SK-N-SH treated with all-trans-retinoic acid at 6 μM for 48 hours (cell line): ENCODE measurements at regions not wholly inside any gene's neighbourhood (a gene's known extent, or its start where the extent isn't known, plus 50 kb on each side); places are given as distances from the start of the nearest gene placed in this dataset.

Experiments
- PPARA ChIP-seq: fragments of 250-450 bp; sonication (Bioruptor Pico); IDR thresholded peaks from 2 replicates; pipeline ENCODE4 v1.5.0; 2020; ENCODE audit warnings: mild to moderate bottlenecking, borderline replicate concordance
- RARB ChIP-seq: fragments of 250-450 bp; sonication (Bioruptor Pico); IDR thresholded peaks from 2 replicates; pipeline ENCODE4 v1.8.0; 2021; ENCODE audit warnings: mild to moderate bottlenecking, moderate library complexity
- ZC3H10 ChIP-seq: fragments of 250-450 bp; sonication (Bioruptor Pico); IDR thresholded peaks from 2 replicates; pipeline ENCODE4 v1.5.1; 2021; ENCODE audit warnings: mild to moderate bottlenecking, moderate library complexity
- TF ChIP-seq, protein P1 (sequence below): fragments of 250-450 bp; sonication (Bioruptor Pico); IDR thresholded peaks from 2 replicates; pipeline ENCODE4 v1.8.0; 2020; ENCODE audit warnings: mild to moderate bottlenecking, moderate library complexity, borderline replicate concordance
- TF ChIP-seq, protein P2 (sequence below): fragments of 250-450 bp; sonication (Bioruptor Pico); IDR thresholded peaks from 2 replicates; pipeline ENCODE4 v1.5.1; 2020; ENCODE audit warnings: low read depth, mild to moderate bottlenecking, moderate library complexity
- TF ChIP-seq, protein P3 (sequence below): fragments of 250-450 bp; sonication (Bioruptor Pico); IDR thresholded peaks from 2 replicates; pipeline ENCODE4 v1.5.0; 2020; ENCODE audit warnings: mild to moderate bottlenecking, moderate library complexity

DNA sequence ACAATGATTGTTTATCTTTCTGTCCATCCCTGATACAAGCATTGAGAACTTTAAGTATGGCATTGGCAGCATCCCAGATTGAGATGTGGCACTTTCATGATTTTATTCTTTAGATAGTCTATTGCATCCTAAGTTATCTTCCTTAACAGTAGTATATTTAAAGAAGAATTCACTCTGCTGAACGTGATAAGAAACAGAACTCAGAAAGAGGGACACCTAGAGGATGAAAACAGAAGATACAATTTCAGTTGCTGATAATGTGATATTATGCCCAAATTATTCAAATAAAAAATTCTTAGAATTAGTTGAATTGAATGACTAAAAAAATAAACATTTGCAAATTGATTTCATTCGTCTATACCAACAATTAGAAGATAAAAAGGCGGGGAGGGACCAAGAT, 218.1 kb upstream of the DMRTA1 start:
- TF ChIP-seq, protein P1, sequence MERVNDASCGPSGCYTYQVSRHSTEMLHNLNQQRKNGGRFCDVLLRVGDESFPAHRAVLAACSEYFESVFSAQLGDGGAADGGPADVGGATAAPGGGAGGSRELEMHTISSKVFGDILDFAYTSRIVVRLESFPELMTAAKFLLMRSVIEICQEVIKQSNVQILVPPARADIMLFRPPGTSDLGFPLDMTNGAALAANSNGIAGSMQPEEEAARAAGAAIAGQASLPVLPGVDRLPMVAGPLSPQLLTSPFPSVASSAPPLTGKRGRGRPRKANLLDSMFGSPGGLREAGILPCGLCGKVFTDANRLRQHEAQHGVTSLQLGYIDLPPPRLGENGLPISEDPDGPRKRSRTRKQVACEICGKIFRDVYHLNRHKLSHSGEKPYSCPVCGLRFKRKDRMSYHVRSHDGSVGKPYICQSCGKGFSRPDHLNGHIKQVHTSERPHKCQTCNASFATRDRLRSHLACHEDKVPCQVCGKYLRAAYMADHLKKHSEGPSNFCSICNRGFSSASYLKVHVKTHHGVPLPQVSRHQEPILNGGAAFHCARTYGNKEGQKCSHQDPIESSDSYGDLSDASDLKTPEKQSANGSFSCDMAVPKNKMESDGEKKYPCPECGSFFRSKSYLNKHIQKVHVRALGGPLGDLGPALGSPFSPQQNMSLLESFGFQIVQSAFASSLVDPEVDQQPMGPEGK (CRISPR knock-in tag), result no peak
- TF ChIP-seq ZC3H10 (CRISPR knock-in tag), result no peak
- TF ChIP-seq, protein P2, sequence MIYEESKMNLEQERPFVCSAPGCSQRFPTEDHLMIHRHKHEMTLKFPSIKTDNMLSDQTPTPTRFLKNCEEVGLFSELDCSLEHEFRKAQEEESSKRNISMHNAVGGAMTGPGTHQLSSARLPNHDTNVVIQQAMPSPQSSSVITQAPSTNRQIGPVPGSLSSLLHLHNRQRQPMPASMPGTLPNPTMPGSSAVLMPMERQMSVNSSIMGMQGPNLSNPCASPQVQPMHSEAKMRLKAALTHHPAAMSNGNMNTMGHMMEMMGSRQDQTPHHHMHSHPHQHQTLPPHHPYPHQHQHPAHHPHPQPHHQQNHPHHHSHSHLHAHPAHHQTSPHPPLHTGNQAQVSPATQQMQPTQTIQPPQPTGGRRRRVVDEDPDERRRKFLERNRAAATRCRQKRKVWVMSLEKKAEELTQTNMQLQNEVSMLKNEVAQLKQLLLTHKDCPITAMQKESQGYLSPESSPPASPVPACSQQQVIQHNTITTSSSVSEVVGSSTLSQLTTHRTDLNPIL, result no peak
- no peak for TF ChIP-seq PPARA (CRISPR knock-in tag)
- TF ChIP-seq, protein P3, sequence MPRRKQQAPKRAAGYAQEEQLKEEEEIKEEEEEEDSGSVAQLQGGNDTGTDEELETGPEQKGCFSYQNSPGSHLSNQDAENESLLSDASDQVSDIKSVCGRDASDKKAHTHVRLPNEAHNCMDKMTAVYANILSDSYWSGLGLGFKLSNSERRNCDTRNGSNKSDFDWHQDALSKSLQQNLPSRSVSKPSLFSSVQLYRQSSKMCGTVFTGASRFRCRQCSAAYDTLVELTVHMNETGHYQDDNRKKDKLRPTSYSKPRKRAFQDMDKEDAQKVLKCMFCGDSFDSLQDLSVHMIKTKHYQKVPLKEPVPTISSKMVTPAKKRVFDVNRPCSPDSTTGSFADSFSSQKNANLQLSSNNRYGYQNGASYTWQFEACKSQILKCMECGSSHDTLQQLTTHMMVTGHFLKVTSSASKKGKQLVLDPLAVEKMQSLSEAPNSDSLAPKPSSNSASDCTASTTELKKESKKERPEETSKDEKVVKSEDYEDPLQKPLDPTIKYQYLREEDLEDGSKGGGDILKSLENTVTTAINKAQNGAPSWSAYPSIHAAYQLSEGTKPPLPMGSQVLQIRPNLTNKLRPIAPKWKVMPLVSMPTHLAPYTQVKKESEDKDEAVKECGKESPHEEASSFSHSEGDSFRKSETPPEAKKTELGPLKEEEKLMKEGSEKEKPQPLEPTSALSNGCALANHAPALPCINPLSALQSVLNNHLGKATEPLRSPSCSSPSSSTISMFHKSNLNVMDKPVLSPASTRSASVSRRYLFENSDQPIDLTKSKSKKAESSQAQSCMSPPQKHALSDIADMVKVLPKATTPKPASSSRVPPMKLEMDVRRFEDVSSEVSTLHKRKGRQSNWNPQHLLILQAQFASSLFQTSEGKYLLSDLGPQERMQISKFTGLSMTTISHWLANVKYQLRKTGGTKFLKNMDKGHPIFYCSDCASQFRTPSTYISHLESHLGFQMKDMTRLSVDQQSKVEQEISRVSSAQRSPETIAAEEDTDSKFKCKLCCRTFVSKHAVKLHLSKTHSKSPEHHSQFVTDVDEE (CRISPR knock-in tag), result no peak
- no peak for TF ChIP-seq RARB (CRISPR knock-in tag)
